IMR-90 (cell line): ENCODE measurements at regions not wholly inside any gene's neighbourhood (a gene's known extent, or its start where the extent isn't known, plus 50 kb on each side); places are given as distances from the start of the nearest gene placed in this dataset.

Experiments
- ATAC-seq: fragments of 200-7000 bp; cut with Tn5 transposase; 2 replicates; pipeline ENCODE4 v1.9.1; 2020; ENCODE audit warnings: low read depth, mild to moderate bottlenecking, moderate library complexity
- BruUV-seq: library from RNA; stranded (reverse); fragments of 400-500 nt; replicated peaks from 2 replicates; lab custom pipeline; 2021; lab: Mats Ljungman, UMichigan
- CTCF ChIA-PET: fragments of 300-600 bp; formaldehyde crosslinking; extraction: SDS; loops from one replicate; lab custom pipeline; 2021; ENCODE audit warnings: antibody characterized with exemption; lab: Yijun Ruan, JAX
- POLR2A ChIA-PET: fragments of 300-600 bp; sonication (Branson Sonifier 250); formaldehyde crosslinking; loops from one replicate; lab custom pipeline; 2022; ENCODE audit warnings: antibody characterized with exemption; ENCODE audit not compliant: unreplicated experiment; lab: Charles Lee
- DNase-seq: peaks from one replicate; pipeline ENCODE4 v3.0.0; 2013
- H2AFZ ChIP-seq: replicated peaks from 2 replicates; pipeline ENCODE3; 2013; ENCODE audit warnings: low read length, mild to moderate bottlenecking; ENCODE audit not compliant: poor library complexity
- H2AK5ac ChIP-seq: 2 replicates; pipeline ENCODE4 v1.6.1; 2013; ENCODE audit warnings: low read depth, low read length, inconsistent platforms
- H2AK9ac ChIP-seq: replicated peaks from 2 replicates; pipeline ENCODE3; 2013; ENCODE audit warnings: mild to moderate bottlenecking, low read depth, low read length, moderate library complexity; ENCODE audit not compliant: poor library complexity
- H2BK120ac ChIP-seq: 2 replicates; pipeline ENCODE4 v1.6.1; 2013; ENCODE audit warnings: low read depth, low read length, inconsistent platforms
- H2BK15ac ChIP-seq: 3 replicates; pipeline ENCODE4 v1.6.1; 2013; ENCODE audit warnings: low read depth, low read length, inconsistent platforms
- H2BK20ac ChIP-seq: 2 replicates; pipeline ENCODE4 v1.6.1; 2013; ENCODE audit warnings: low read depth, mild to moderate bottlenecking, inconsistent platforms, low read length, moderate library complexity
- H2BK5ac ChIP-seq: 2 replicates; pipeline ENCODE4 v1.6.1; 2013; ENCODE audit warnings: mild to moderate bottlenecking, low read depth, low read length, inconsistent platforms; ENCODE audit not compliant: poor library complexity, severe bottlenecking
- H3K14ac ChIP-seq: replicated peaks from 2 replicates; pipeline ENCODE4 v1.6.1; 2013; ENCODE audit warnings: low read depth, low read length, inconsistent platforms
- H3K18ac ChIP-seq: 2 replicates; pipeline ENCODE4 v1.6.1; 2013; ENCODE audit warnings: low read depth, low read length, control low read depth
- H3K23ac ChIP-seq: 2 replicates; pipeline ENCODE4 v1.6.1; 2013; ENCODE audit warnings: low read depth, low read length, inconsistent platforms
- H3K27ac ChIP-seq: 2 replicates; pipeline ENCODE4 v1.5.1; 2013; ENCODE audit warnings: mild to moderate bottlenecking, control low read depth, low read length; ENCODE audit not compliant: insufficient read depth
- H3K27me3 ChIP-seq: 2 replicates; pipeline ENCODE4 v1.6.1; 2013; ENCODE audit warnings: low read length; ENCODE audit not compliant: control insufficient read depth, insufficient read depth
- H3K36me3 ChIP-seq: 2 replicates; pipeline ENCODE4 v1.6.1; 2013; ENCODE audit warnings: low read length, mixed read lengths; ENCODE audit not compliant: control insufficient read depth, insufficient read depth
- H3K4ac ChIP-seq: 2 replicates; pipeline ENCODE4 v1.6.1; 2013; ENCODE audit warnings: low read depth, low read length, inconsistent platforms
- H3K4me1 ChIP-seq: 2 replicates; pipeline ENCODE4 v1.6.1; 2013; ENCODE audit warnings: low read length, mixed read lengths; ENCODE audit not compliant: control insufficient read depth, insufficient read depth
- H3K4me2 ChIP-seq: 2 replicates; pipeline ENCODE4 v1.6.1; 2013; ENCODE audit warnings: low read depth, mild to moderate bottlenecking, control low read depth, low read length, moderate library complexity
- H3K4me3 ChIP-seq: 2 replicates; pipeline ENCODE4 v1.5.1; 2013; ENCODE audit warnings: low read depth, mild to moderate bottlenecking, control low read depth, low read length, moderate library complexity; ENCODE audit not compliant: insufficient read depth
- H3K56ac ChIP-seq: 2 replicates; pipeline ENCODE4 v1.6.1; 2013; ENCODE audit warnings: low read length, inconsistent platforms; ENCODE audit not compliant: insufficient read depth; ENCODE audit errors: extremely low read depth
- H3K79me1 ChIP-seq, 2 experiments: 2 replicates each; pipeline ENCODE4 v1.6.1; 2013; ENCODE audit warnings: low read length in 2 of 2, inconsistent platforms in 1 of 2, low read depth in 1 of 2
- H3K9ac ChIP-seq: 2 replicates; pipeline ENCODE4 v1.6.1; 2013; ENCODE audit warnings: low read depth, low read length, control low read depth
- H3K9me1 ChIP-seq: 2 replicates; pipeline ENCODE4 v1.6.1; 2013; ENCODE audit warnings: low read length, inconsistent platforms; ENCODE audit not compliant: insufficient read depth
- H3K9me3 ChIP-seq: 2 replicates; pipeline ENCODE4 v1.6.1; 2013; ENCODE audit warnings: low read length; ENCODE audit not compliant: control insufficient read depth, insufficient read depth
- H4K20me1 ChIP-seq: 2 replicates; pipeline ENCODE4 v1.6.1; 2013; ENCODE audit warnings: low read length, inconsistent platforms; ENCODE audit not compliant: insufficient read depth
- H4K5ac ChIP-seq: 2 replicates; pipeline ENCODE4 v1.6.1; 2013; ENCODE audit warnings: mild to moderate bottlenecking, low read depth, low read length, control low read depth
- H4K8ac ChIP-seq, 2 experiments: 2 replicates each; pipeline ENCODE4 v1.6.1; 2013; ENCODE audit warnings: low read depth in 2 of 2, low read length in 2 of 2, control low read depth in 1 of 2, inconsistent platforms in 1 of 2
- H4K91ac ChIP-seq: 2 replicates; pipeline ENCODE4 v1.6.1; 2013; ENCODE audit warnings: low read depth, low read length, inconsistent platforms; ENCODE audit not compliant: insufficient read depth
- FOS ChIP-seq: fragments of 150-350 bp; IDR thresholded peaks from 2 replicates; pipeline ENCODE4 v1.6.1; 2016; ENCODE audit warnings: low read depth, low read length
- MAFK ChIP-seq: IDR thresholded peaks from 2 replicates; pipeline ENCODE4 v1.6.1; 2012; ENCODE audit warnings: low read depth, low read length, improper control_type of control experiment
- WGBS, 2 experiments: methylation state at CpG; one replicate each; pipeline versions ENCODE4 v1.1.5 to v1.1.7; 2013; ENCODE audit warnings: missing lambda C conversion rate in 2 of 2; ENCODE audit not compliant: insufficient read length in 1 of 2; ENCODE audit errors: extremely low coverage in 2 of 2; 5-methylcytosine and 5-hydroxymethylcytosine counted together
- dilution Hi-C: fragments of 300-500 bp; cut with HindIII; formaldehyde crosslinking; loops from one replicate; pipeline ENCODE4 v1.14.3; 2018; ENCODE audit warnings: low sequenced_read_pairs; ENCODE audit not compliant: unreplicated experiment
- in situ Hi-C: fragments of 300-500 bp; cut with MboI; formaldehyde crosslinking; loops from 3 replicates; pipeline ENCODE4 v1.14.3; 2019; ENCODE audit warnings: low sequenced_read_pairs, inconsistent platforms, mixed read lengths
- intact Hi-C: fragments of 100-400 bp; cut with micrococcal nuclease; formaldehyde crosslinking; loops from 2 replicates; pipeline ENCODE4 v1.10.0; 2022

DNA sequence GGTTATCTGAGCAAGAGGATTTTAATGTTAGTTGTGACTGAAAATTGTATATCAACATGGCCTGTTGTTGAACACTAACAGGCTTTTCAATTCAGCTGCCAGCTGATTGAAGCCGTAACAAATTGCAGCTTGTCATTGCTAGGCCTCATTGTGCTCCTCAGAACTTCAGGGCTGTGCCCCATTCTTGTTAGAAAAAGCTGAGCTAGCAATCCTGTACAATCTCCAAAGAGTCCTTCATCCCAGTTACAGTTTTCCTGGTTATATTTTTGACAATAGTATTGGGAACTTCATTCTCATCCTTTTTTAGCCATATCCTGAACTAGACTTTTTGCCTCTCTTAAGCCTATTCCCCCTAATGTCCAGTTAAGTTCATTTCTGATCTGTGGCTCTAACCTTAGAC, 564.1 kb upstream of the ATXN7L3B start:
- Histone ChIP-seq H2BK120ac (no peak overlapping the region), H3K4me2 (no peak overlapping the region), H4K8ac (no peak overlapping the region), H2AFZ (no peak overlapping the region), H2BK5ac (no peak overlapping the region), H3K27me3 (no peaks in the 10 kb centered on the region), H3K4ac (no peak overlapping the region), H2AK5ac (no peak overlapping the region), H3K27ac (no peak overlapping the region), H3K14ac (no peak overlapping the region), H3K36me3 (no peaks in the 10 kb centered on the region), H3K23ac (no peak overlapping the region), H3K9ac (no peak overlapping the region), H2AK9ac (no peak overlapping the region), H3K4me1 (no peaks in the 10 kb centered on the region), H2BK15ac (no peak overlapping the region), H3K9me3 (peaks cover 7% of the 10 kb centered on the region), H2BK20ac (no peak overlapping the region), H4K91ac (no peak overlapping the region), H4K20me1 (no peaks in the 10 kb centered on the region), H3K4me3 (no peak overlapping the region), H4K5ac (no peak overlapping the region), H3K79me1 (no peaks in the 10 kb centered on the region), H3K56ac (no peak overlapping the region), H3K18ac (no peak overlapping the region), H3K9me1 (no peaks in the 10 kb centered on the region)
- ChIA-PET POLR2A (no interaction called here), CTCF (no interaction called here)
- ATAC-seq (no peak), DNase-seq (no peak)
- WGBS, 2 experiments, result no CpG with 5 or more reads among the region's 1 CpG
- intact Hi-C loops (no loop called here), dilution Hi-C loops (no loop called here), in situ Hi-C loops (no loop called here)
- TF ChIP-seq MAFK (0 out of 2 replicates have a peak, but pooled peaks have one; percentile 18), FOS (no peak)
- no TSS peak for BruUV-seq
